SK-N-SH (cell line): ENCODE measurements at regions not wholly inside any gene's neighbourhood (a gene's known extent, or its start where the extent isn't known, plus 50 kb on each side); places are given as distances from the start of the nearest gene placed in this dataset.

ENCODE experiments used
- CTCF ChIA-PET: fragments of 300-600, 350-600 bp; formaldehyde crosslinking; extraction: SDS; loops from one replicate; lab custom pipeline; 2021; lab: Yijun Ruan, JAX
- POLR2A ChIA-PET: fragments of 350-600 bp; sonication (Branson Sonifier 250); formaldehyde crosslinking; extraction: SDS; loops from one replicate; lab custom pipeline; 2020; ENCODE audit warnings: antibody characterized with exemption, inconsistent platforms; lab: Yijun Ruan, JAX
- DNase-seq: peaks from one replicate; pipeline ENCODE4 v3.0.0; 2012
- H2AFZ ChIP-seq: fragments of 200-600 bp; sonication (generic); 2 replicates; pipeline ENCODE4 v1.8.1; 2016; ENCODE audit warnings: antibody characterized with exemption, mild to moderate bottlenecking, low read depth
- H3F3A ChIP-seq: fragments of 200-600 bp; sonication (generic); replicated peaks from 2 replicates; pipeline ENCODE3; 2016; ENCODE audit warnings: antibody characterized with exemption, mild to moderate bottlenecking; ENCODE audit not compliant: insufficient read depth
- H3K27ac ChIP-seq, 2 experiments: fragments of 200-500 bp in 1 of 2; fragments of 200-600 bp in 1 of 2; sonication (Bioruptor generic) in 1 of 2; sonication (generic), shearing (Covaris generic) in 1 of 2; 2 replicates each; pipeline versions ENCODE4 v1.5.1 to v1.6.1; 2014 to 2016; ENCODE audit warnings: low read depth in 2 of 2, inconsistent platforms in 1 of 2, low read length in 1 of 2, mild to moderate bottlenecking in 1 of 2, mixed read lengths in 1 of 2
- H3K27me3 ChIP-seq: fragments of 200-600 bp; sonication (generic), shearing (Covaris generic); 2 replicates; pipeline ENCODE4 v1.6.1; 2016; ENCODE audit warnings: mixed run types; ENCODE audit not compliant: insufficient read depth
- H3K36me3 ChIP-seq, 2 experiments: fragments of 200-500 bp in 1 of 2; fragments of 200-600 bp in 1 of 2; sonication (Bioruptor generic) in 1 of 2; sonication (generic) in 1 of 2; replicated peaks in 1 of 2; 2 replicates each; pipeline versions ENCODE3 to v1.5.1; 2014 to 2016; ENCODE audit warnings: low read length in 1 of 2, mild to moderate bottlenecking in 1 of 2; ENCODE audit not compliant: insufficient read depth in 2 of 2, control insufficient read depth in 1 of 2
- H3K4me1 ChIP-seq, 2 experiments: fragments of 200-500 bp in 1 of 2; fragments of 200-600 bp in 1 of 2; sonication (Bioruptor generic) in 1 of 2; sonication (generic), shearing (Covaris generic) in 1 of 2; 2 replicates each; pipeline versions ENCODE4 v1.5.1 to v1.6.1; 2014 to 2016; ENCODE audit warnings: low read depth in 1 of 2, low read length in 1 of 2, mixed run types in 1 of 2; ENCODE audit not compliant: insufficient read depth in 2 of 2, control insufficient read depth in 1 of 2
- H3K4me2 ChIP-seq: fragments of 200-600 bp; sonication (generic), shearing (Covaris generic); 2 replicates; pipeline ENCODE4 v1.6.1; 2017; ENCODE audit warnings: mixed run types
- H3K4me3 ChIP-seq, 2 experiments: fragments of 200-500 bp in 1 of 2; fragments of 200-600 bp in 1 of 2; sonication (Bioruptor generic) in 1 of 2; sonication (generic), shearing (Covaris generic) in 1 of 2; 2 replicates each; pipeline versions ENCODE4 v1.5.1 to v1.8.1; 2014 to 2016; ENCODE audit warnings: low read depth in 2 of 2, inconsistent platforms in 1 of 2, low read length in 1 of 2, mild to moderate bottlenecking in 1 of 2, mixed read lengths in 1 of 2, moderate library complexity in 1 of 2
- H3K79me2 ChIP-seq: fragments of 200-600 bp; sonication (generic); 2 replicates; pipeline ENCODE4 v1.8.1; 2017; ENCODE audit warnings: mild to moderate bottlenecking; ENCODE audit not compliant: insufficient read depth
- H3K9ac ChIP-seq: fragments of 200-600 bp; sonication (generic); 2 replicates; pipeline ENCODE4 v1.6.1; 2017; ENCODE audit warnings: mixed run types
- H3K9me2 ChIP-seq: fragments of 200-600 bp; sonication (generic); 2 replicates; pipeline ENCODE4 v1.6.1; 2017; ENCODE audit warnings: mixed run types
- H3K9me3 ChIP-seq: fragments of 200-600 bp; sonication (generic); 2 replicates; pipeline ENCODE4 v1.6.1; 2017; ENCODE audit warnings: mixed run types, mild to moderate bottlenecking, moderate library complexity
- H4K20me1 ChIP-seq: fragments of 200-600 bp; sonication (generic); 2 replicates; pipeline ENCODE4 v1.6.1; 2017; ENCODE audit warnings: mild to moderate bottlenecking, mixed run types; ENCODE audit not compliant: insufficient read depth
- ELF1 ChIP-seq: IDR thresholded peaks from 2 replicates; pipeline ENCODE4 v1.4.0; 2012
- EP300 ChIP-seq, 2 experiments: IDR thresholded peaks; 2 replicates each; pipeline versions ENCODE4 v1.4.0 to v1.6.1; 2012; ENCODE audit warnings: borderline replicate concordance in 1 of 2, low read depth in 1 of 2, low read length in 1 of 2
- EZH2phosphoT487 ChIP-seq: fragments of 200-600 bp; sonication (generic); IDR thresholded peaks from 2 replicates; pipeline ENCODE4 v1.6.1; 2017; ENCODE audit warnings: low read depth, mixed run types, mild to moderate bottlenecking, antibody characterized with exemption, moderate library complexity, borderline replicate concordance
- FOXJ3 ChIP-seq: sonication (generic); formaldehyde crosslinking; IDR thresholded peaks from 2 replicates; pipeline ENCODE4 v1.5.1; 2020; ENCODE audit warnings: mild to moderate bottlenecking, missing genetic modification reagents
- FOXM1 ChIP-seq: IDR thresholded peaks from 2 replicates; pipeline ENCODE4 v1.4.0; 2012; ENCODE audit warnings: low read depth, mild to moderate bottlenecking
- GATA2 ChIP-seq: sonication (generic); formaldehyde crosslinking; IDR thresholded peaks from 2 replicates; pipeline ENCODE4 v1.5.0; 2020; ENCODE audit warnings: mild to moderate bottlenecking, missing genetic modification reagents
- MAX ChIP-seq: IDR thresholded peaks from 2 replicates; pipeline ENCODE4 v1.4.0; 2012; ENCODE audit warnings: low read depth
- NFIC ChIP-seq: IDR thresholded peaks from 2 replicates; pipeline ENCODE4 v1.4.0; 2012; ENCODE audit warnings: borderline replicate concordance
- REST ChIP-seq: IDR thresholded peaks from 2 replicates; pipeline ENCODE4 v1.6.1; 2012; ENCODE audit warnings: mild to moderate bottlenecking, low read depth, low read length, moderate library complexity
- SIN3A ChIP-seq: IDR thresholded peaks from 2 replicates; pipeline ENCODE4 v1.6.1; 2012; ENCODE audit warnings: low read depth, mild to moderate bottlenecking, low read length, moderate library complexity, borderline replicate concordance
- SMC3 ChIP-seq: IDR thresholded peaks from 2 replicates; pipeline ENCODE4 v1.6.1; 2012; ENCODE audit warnings: low read depth, low read length, improper control_type of control experiment
- TAF1 ChIP-seq: IDR thresholded peaks from 2 replicates; pipeline ENCODE4 v1.6.1; 2012; ENCODE audit warnings: low read depth, mild to moderate bottlenecking, low read length, moderate library complexity, borderline replicate concordance
- TEAD4 ChIP-seq: IDR thresholded peaks from 2 replicates; pipeline ENCODE4 v1.4.0; 2012; ENCODE audit warnings: mild to moderate bottlenecking, borderline replicate concordance; ENCODE audit not compliant: insufficient read depth
- YY1 ChIP-seq: IDR thresholded peaks from 2 replicates; pipeline ENCODE4 v1.4.0; 2012; ENCODE audit warnings: low read depth, mild to moderate bottlenecking
- ZBTB33 ChIP-seq: IDR thresholded peaks from 2 replicates; pipeline ENCODE4 v1.4.0; 2012; ENCODE audit warnings: low read depth, borderline replicate concordance
- WGBS: methylation state at CpG from one replicate; pipeline ENCODE4 v1.1.6; 2017; ENCODE audit warnings: low lambda C conversion rate; 5-methylcytosine and 5-hydroxymethylcytosine counted together
- TF ChIP-seq, protein P1 (sequence below): IDR thresholded peaks from 2 replicates; pipeline ENCODE4 v1.4.0; 2012; ENCODE audit warnings: low read depth, borderline replicate concordance
- TF ChIP-seq, protein P2 (sequence below): IDR thresholded peaks from 2 replicates; pipeline ENCODE4; 2012

DNA sequence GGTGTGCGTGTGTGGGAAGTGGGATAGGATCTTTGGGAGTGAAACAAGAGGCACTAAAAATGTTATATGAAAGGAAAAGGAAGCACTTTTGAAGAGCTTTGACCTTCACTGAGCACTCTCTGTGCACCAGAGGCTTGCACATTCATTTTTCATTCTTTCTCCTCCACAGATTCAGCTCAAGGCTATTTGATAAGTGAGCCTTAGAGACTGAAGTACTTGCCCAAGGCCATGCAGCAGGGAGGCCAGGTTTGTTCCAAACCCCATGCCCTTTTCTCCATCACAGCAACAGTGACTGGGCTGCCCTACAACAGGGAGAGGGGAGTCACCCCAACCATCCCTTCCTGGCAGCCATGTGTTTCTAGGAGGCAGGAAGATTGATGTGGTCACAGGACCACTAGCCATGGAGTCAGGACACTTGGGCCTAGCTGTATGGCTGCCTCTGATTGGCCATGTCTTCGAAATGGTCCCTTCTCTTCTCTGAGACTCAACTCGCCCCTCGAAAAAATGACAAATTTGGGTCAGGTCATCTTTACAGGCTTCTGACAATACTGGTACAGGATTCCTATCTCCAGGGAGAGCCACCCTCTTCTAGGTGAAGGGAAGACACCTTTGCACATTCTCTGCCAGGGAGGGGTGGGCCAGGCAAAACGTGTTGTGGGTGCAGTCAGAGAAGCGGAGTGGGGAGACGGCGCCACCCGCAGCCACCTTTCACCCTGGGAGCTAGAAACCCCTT is 123.5 kb upstream of the MYCN start (continued):
- no peak for TF ChIP-seq MAX
- TF ChIP-seq TAF1, result no peak
- TF ChIP-seq FOXJ3 (CRISPR knock-in tag), result no peak
- no peak for TF ChIP-seq NFIC

- Histone ChIP-seq H3K4me2 (no peak overlapping the region), H3K4me3 (no peak overlapping the region), H3K9me2 (no peaks in the 10 kb centered on the region), H3K9ac (no peak overlapping the region), H3K27me3 (no peaks in the 10 kb centered on the region), H2AFZ (no peak overlapping the region), H3K27ac (no peak overlapping the region), H3K36me3 (no peaks in the 10 kb centered on the region), H3K4me1 (peaks cover 0 to 19% of the 10 kb centered on the region in 2 experiments; a peak in 1 of 4 replicates), H3K79me2 (no peaks in the 10 kb centered on the region), H4K20me1 (no peaks in the 10 kb centered on the region), H3F3A (no peaks in the 10 kb centered on the region), H3K9me3 (no peaks in the 10 kb centered on the region)
- ChIA-PET POLR2A (no interaction called here), CTCF (interaction anchor here (1.4 to 3.5 kb wide), 2 partner anchors 8 to 123 kb away, joined by 3 to 12 read pairs; partner anchors contain the start of gene MYCN)
- WGBS, result 15% methylated on average over 6 of the region's 6 CpGs
- no peak for DNase-seq
- TF ChIP-seq EP300 (IDR thresholded peaks at IDR 0.05; ENCODE audit: borderline replicate concordance in 1 of 2, low read depth in 1 of 2, low read length in 1 of 2) (no peak), EZH2phosphoT487 (no peak), YY1 (no peak), SIN3A (no peak), ZBTB33 (no peak), REST (no peak), FOXM1 (no peak), TEAD4 (no peak), MAX (no peak), ELF1 (no peak), GATA2 (CRISPR knock-in tag) (no peak), SMC3 (no peak)
- TF ChIP-seq, protein P1, sequence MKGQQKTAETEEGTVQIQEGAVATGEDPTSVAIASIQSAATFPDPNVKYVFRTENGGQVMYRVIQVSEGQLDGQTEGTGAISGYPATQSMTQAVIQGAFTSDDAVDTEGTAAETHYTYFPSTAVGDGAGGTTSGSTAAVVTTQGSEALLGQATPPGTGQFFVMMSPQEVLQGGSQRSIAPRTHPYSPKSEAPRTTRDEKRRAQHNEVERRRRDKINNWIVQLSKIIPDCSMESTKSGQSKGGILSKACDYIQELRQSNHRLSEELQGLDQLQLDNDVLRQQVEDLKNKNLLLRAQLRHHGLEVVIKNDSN, result no peak
- TF ChIP-seq, protein P2, sequence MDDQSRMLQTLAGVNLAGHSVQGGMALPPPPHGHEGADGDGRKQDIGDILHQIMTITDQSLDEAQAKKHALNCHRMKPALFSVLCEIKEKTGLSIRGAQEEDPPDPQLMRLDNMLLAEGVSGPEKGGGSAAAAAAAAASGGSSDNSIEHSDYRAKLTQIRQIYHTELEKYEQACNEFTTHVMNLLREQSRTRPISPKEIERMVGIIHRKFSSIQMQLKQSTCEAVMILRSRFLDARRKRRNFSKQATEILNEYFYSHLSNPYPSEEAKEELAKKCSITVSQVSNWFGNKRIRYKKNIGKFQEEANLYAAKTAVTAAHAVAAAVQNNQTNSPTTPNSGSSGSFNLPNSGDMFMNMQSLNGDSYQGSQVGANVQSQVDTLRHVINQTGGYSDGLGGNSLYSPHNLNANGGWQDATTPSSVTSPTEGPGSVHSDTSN, result no peak
Observed at GRCh38 chr2:15817748-15818147, 122.6 kb upstream of the MYCN start.
